ENCODE measurements at regions not wholly inside any gene's neighbourhood (a gene's known extent, or its start where the extent isn't known, plus 50 kb on each side); places are given as distances from the start of the nearest gene placed in this dataset.

- TF ChIP-seq CTCF (IDR thresholded peaks at IDR 0.05), result no peak
These were observed 77.7 kb upstream of the SOX6 start for GRCh38 chr11:16434036-16434435.

GRCh38 chr11:16430674-16431073 is 74.3 kb upstream of the SOX6 start:
- no peak for TF ChIP-seq CTCF (IDR thresholded peaks at IDR 0.05)

- TF ChIP-seq CTCF (IDR thresholded peaks at IDR 0.05), result no peak
These were observed 65.5 kb upstream of the SOX6 start for GRCh38 chr11:16421826-16422225.

GRCh38 chr11:16418428-16419097 is 62.2 kb upstream of the SOX6 start:
- TF ChIP-seq CTCF (IDR thresholded peaks at IDR 0.05), result no peak

- no peak for TF ChIP-seq CTCF (IDR thresholded peaks at IDR 0.05)
These were observed 56.3 kb upstream of the SOX6 start for GRCh38 chr11:16412525-16413172.

- no peak for TF ChIP-seq CTCF (IDR thresholded peaks at IDR 0.05)
These were observed 54.1 kb upstream of the SOX6 start for GRCh38 chr11:16410479-16410878.

GRCh38 chr11:16408619-16409018 is 52.3 kb upstream of the SOX6 start:
- TF ChIP-seq CTCF (IDR thresholded peaks at IDR 0.05), result no peak

Data from LNCAP (cell line).